ENCODE measurements at regions not wholly inside any gene's neighbourhood (a gene's known extent, or its start where the extent isn't known, plus 50 kb on each side); places are given as distances from the start of the nearest gene placed in this dataset.

DNA sequence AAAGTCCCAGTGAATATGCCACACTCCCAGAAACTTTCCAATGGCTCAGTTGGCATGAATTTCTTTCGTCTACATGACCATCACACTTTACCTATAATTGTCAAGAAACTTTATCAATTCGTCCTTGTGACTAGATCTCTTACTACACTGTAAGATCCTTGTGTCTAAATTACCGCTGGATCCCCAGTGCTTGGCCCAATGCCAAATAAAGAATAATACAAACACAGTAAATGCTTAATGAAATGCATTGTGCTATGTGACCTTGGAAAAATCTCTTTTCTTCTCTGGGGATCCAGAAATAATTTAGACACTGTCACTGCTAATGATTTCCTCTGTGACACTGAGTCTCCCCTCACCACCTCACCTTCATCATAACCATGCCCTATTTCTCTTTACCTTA lies 137.9 kb downstream of the VSIG4 start:
- Histone ChIP-seq H3K4ac (ENCODE audit: low read depth, low read length) (no peak overlapping the region), H3K79me1 (ENCODE audit: insufficient read depth, low read depth, low read length, poor library complexity, severe bottlenecking) (no peaks in the 10 kb centered on the region), H3K23me2 (ENCODE audit: insufficient read length, low read depth, low read length, poor library complexity, severe bottlenecking) (no peaks in the 10 kb centered on the region), H2BK12ac (ENCODE audit: insufficient read length, low read depth, low read length) (no peak overlapping the region), H3T11ph (ENCODE audit: low read length) (no peak overlapping the region), H3K4me2 (ENCODE audit: insufficient read depth, insufficient read length, low read length) (no peak overlapping the region), H2BK15ac (ENCODE audit: low read depth, low read length) (no peak overlapping the region), H2AK5ac (ENCODE audit: insufficient read length, low read length) (no peak overlapping the region), H3K9me3 (ENCODE audit: control insufficient read depth, low read depth, low read length) (peaks cover 23% of the 10 kb centered on the region), H4K8ac (replicated peaks; ENCODE audit: insufficient read length, low read depth, low read length) (no peak overlapping the region), H2BK120ac (ENCODE audit: low read depth, low read length, poor library complexity, severe bottlenecking) (no peak overlapping the region), H3K4me1 (ENCODE audit: insufficient read depth, low read length) (no peaks in the 10 kb centered on the region), H2BK20ac (ENCODE audit: low read depth, low read length, poor library complexity, severe bottlenecking) (no peak overlapping the region), H3K14ac (ENCODE audit: insufficient read depth, low read length) (no peak overlapping the region), H2BK5ac (ENCODE audit: insufficient read length, low read length) (no peak overlapping the region), H4K91ac (ENCODE audit: insufficient read length, low read depth, low read length) (no peak overlapping the region), H4K5ac (ENCODE audit: insufficient read length, low read depth, low read length) (no peak overlapping the region), H3K18ac (ENCODE audit: insufficient read length, low read depth, low read length) (no peak overlapping the region), H3K9ac (ENCODE audit: extremely low read depth, insufficient read length, low read length) (no peak overlapping the region), H3K79me2 (ENCODE audit: insufficient read depth, low read length) (no peaks in the 10 kb centered on the region), H2AFZ (ENCODE audit: low read length) (no peak overlapping the region), H3K23ac (ENCODE audit: insufficient read length, low read depth, low read length) (no peak overlapping the region), H4K20me1 (ENCODE audit: control insufficient read depth, insufficient read depth, insufficient read length) (no peaks in the 10 kb centered on the region), H3K27me3 (ENCODE audit: insufficient read depth, low read length) (no peaks in the 10 kb centered on the region), H3K56ac (ENCODE audit: insufficient read length, low read depth, low read length) (no peak overlapping the region), H3K27ac (ENCODE audit: insufficient read length, low read depth, low read length) (no peak overlapping the region)
- DNase-seq = no peak
- Mint-ChIP-seq H3K27me3 (ENCODE audit: low read depth) (no peaks in the 10 kb centered on the region), H3K9me3 (peaks cover 45 to 55% of the 10 kb centered on the region in 2 experiments), H3K36me3 (ENCODE audit: insufficient read depth in 1 of 3, low read depth in 3 of 3) (peaks cover 0 to 8% (median 4%) of the 10 kb centered on the region in 3 experiments; a peak in 4 of 7 replicates), H3K27ac (no peak overlapping the region), H3K4me3 (no peak overlapping the region), H3K4me1 (no peaks in the 10 kb centered on the region)
- no CpG with 5 or more reads among the region's 3 CpGs for WGBS (ENCODE audit: extremely low coverage, insufficient read length, low lambda C conversion rate)
- TF ChIP-seq, protein P1, sequence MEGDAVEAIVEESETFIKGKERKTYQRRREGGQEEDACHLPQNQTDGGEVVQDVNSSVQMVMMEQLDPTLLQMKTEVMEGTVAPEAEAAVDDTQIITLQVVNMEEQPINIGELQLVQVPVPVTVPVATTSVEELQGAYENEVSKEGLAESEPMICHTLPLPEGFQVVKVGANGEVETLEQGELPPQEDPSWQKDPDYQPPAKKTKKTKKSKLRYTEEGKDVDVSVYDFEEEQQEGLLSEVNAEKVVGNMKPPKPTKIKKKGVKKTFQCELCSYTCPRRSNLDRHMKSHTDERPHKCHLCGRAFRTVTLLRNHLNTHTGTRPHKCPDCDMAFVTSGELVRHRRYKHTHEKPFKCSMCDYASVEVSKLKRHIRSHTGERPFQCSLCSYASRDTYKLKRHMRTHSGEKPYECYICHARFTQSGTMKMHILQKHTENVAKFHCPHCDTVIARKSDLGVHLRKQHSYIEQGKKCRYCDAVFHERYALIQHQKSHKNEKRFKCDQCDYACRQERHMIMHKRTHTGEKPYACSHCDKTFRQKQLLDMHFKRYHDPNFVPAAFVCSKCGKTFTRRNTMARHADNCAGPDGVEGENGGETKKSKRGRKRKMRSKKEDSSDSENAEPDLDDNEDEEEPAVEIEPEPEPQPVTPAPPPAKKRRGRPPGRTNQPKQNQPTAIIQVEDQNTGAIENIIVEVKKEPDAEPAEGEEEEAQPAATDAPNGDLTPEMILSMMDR (conservative IDR thresholded peaks at IDR 0.05) = no peak
